H1 (cell line): ENCODE measurements at regions not wholly inside any gene's neighbourhood (a gene's known extent, or its start where the extent isn't known, plus 50 kb on each side); places are given as distances from the start of the nearest gene placed in this dataset.

ENCODE experiments used
- CTCF ChIA-PET: fragments of 300-600 bp; sonication (Branson Sonifier 250); formaldehyde crosslinking; loops from one replicate; lab custom pipeline; 2021; ENCODE audit not compliant: partially characterized antibody; lab: Charles Lee
- POLR2A ChIA-PET: fragments of 300-600 bp; sonication (Branson Sonifier 250); formaldehyde crosslinking; loops from one replicate; lab custom pipeline; 2021; ENCODE audit warnings: inconsistent platforms; ENCODE audit not compliant: partially characterized antibody; lab: Charles Lee
- DNase-seq, 2 experiments: peaks; one replicate each; pipeline versions ENCODE4 v3.0.0 to v3.0.0-alpha.2; 2010 to 2022; ENCODE audit warnings: low spot score in 2 of 2, low read depth in 1 of 2, mixed read lengths in 1 of 2
- FAIRE-seq: peaks from 2 replicates; lab custom pipeline; 2011; peaks lifted over from hg19 to GRCh38; lab: Jason Lieb, UNC
- H2AFZ ChIP-seq: 2 replicates; pipeline ENCODE4 v1.8.1; 2012; ENCODE audit warnings: low read length, inconsistent platforms
- H2AK5ac ChIP-seq: 2 replicates; pipeline ENCODE4 v1.6.1; 2013; ENCODE audit warnings: low read depth, low read length
- H2BK120ac ChIP-seq: replicated peaks from 2 replicates; pipeline ENCODE3; 2013; ENCODE audit warnings: low read depth, low read length, inconsistent platforms
- H2BK12ac ChIP-seq: 2 replicates; pipeline ENCODE4 v1.6.1; 2013; ENCODE audit warnings: low read depth, low read length
- H2BK15ac ChIP-seq: 2 replicates; pipeline ENCODE4 v1.6.1; 2013; ENCODE audit warnings: low read length
- H2BK20ac ChIP-seq: 2 replicates; pipeline ENCODE4 v1.6.1; 2013; ENCODE audit warnings: low read length
- H2BK5ac ChIP-seq: 2 replicates; pipeline ENCODE4 v1.6.1; 2013; ENCODE audit warnings: low read depth, low read length
- H3K14ac ChIP-seq: 2 replicates; pipeline ENCODE4 v1.6.1; 2013; ENCODE audit warnings: inconsistent platforms; ENCODE audit not compliant: insufficient read length
- H3K18ac ChIP-seq: 2 replicates; pipeline ENCODE4 v1.6.1; 2013; ENCODE audit warnings: low read length; ENCODE audit errors: extremely low read depth
- H3K23ac ChIP-seq: 2 replicates; pipeline ENCODE4 v1.6.1; 2013; ENCODE audit warnings: inconsistent platforms; ENCODE audit not compliant: insufficient read length
- H3K23me2 ChIP-seq: 2 replicates; pipeline ENCODE4 v1.6.1; 2013; ENCODE audit warnings: low read depth, low read length
- H3K27ac ChIP-seq: 2 replicates; pipeline ENCODE4 v1.6.1; 2011; ENCODE audit warnings: low read depth, low read length, inconsistent platforms
- H3K27me3 ChIP-seq, 4 experiments: replicated peaks in 1 of 4; 1 replicate in 1 of 4; 2 replicates in 3 of 4; pipeline versions ENCODE4 v1.6.1 to v1.8.1; 2011 to 2013; ENCODE audit warnings: low read length in 3 of 4, mild to moderate bottlenecking in 3 of 4, inconsistent platforms in 2 of 4, mixed read lengths in 2 of 4, moderate library complexity in 1 of 4; ENCODE audit not compliant: control insufficient read depth in 3 of 4, insufficient read depth in 3 of 4; ENCODE audit errors: extremely low read depth in 1 of 4
- H3K36me3 ChIP-seq, 4 experiments: 2 replicates each; pipeline versions ENCODE4 v1.6.1 to v1.8.1; 2011 to 2013; ENCODE audit warnings: mild to moderate bottlenecking in 4 of 4, low read length in 3 of 4, moderate library complexity in 2 of 4, control low read depth in 1 of 4, inconsistent platforms in 1 of 4; ENCODE audit not compliant: insufficient read depth in 4 of 4, control insufficient read depth in 2 of 4
- H3K4ac ChIP-seq: replicated peaks from 2 replicates; pipeline ENCODE3; 2013; ENCODE audit warnings: low read length, low read depth, mixed read lengths, inconsistent platforms; ENCODE audit not compliant: insufficient read length
- H3K4me1 ChIP-seq, 4 experiments: replicated peaks in 1 of 4; 1 replicate in 1 of 4; 2 replicates in 3 of 4; pipeline versions ENCODE4 v1.6.1 to v1.8.1; 2011 to 2013; ENCODE audit warnings: low read length in 3 of 4, inconsistent platforms in 2 of 4, mixed read lengths in 1 of 4; ENCODE audit not compliant: insufficient read depth in 4 of 4, control insufficient read depth in 3 of 4
- H3K4me2 ChIP-seq, 2 experiments: 2 replicates each; pipeline versions ENCODE4 v1.6.1 to v1.8.1; 2011 to 2013; ENCODE audit warnings: low read depth in 2 of 2, low read length in 2 of 2, control low read depth in 1 of 2, inconsistent platforms in 1 of 2, mild to moderate bottlenecking in 1 of 2; ENCODE audit not compliant: insufficient read depth in 1 of 2
- H3K4me3 ChIP-seq, 4 experiments: fragments of 200-600, 300-600 bp in 1 of 4; sonication (generic), shearing (Covaris generic), sonication (Bioruptor Twin) in 1 of 4; 2 replicates each; pipeline versions ENCODE4 v1.5.1 to v1.8.1; 2011 to 2016; ENCODE audit warnings: low read length in 4 of 4, low read depth in 3 of 4, control low read depth in 2 of 4, inconsistent platforms in 2 of 4, mild to moderate bottlenecking in 2 of 4, mixed read lengths in 1 of 4, moderate library complexity in 1 of 4; ENCODE audit not compliant: insufficient read depth in 2 of 4; ENCODE audit errors: extremely low read depth in 1 of 4
- H3K56ac ChIP-seq: replicated peaks from 2 replicates; pipeline ENCODE3; 2013; ENCODE audit warnings: low read depth, mild to moderate bottlenecking, mixed read lengths, low read length, inconsistent platforms; ENCODE audit not compliant: insufficient read length
- H3K79me1 ChIP-seq: 2 replicates; pipeline ENCODE4 v1.6.1; 2013; ENCODE audit warnings: low read depth, low read length, control low read depth
- H3K79me2 ChIP-seq, 2 experiments: 2 replicates each; pipeline versions ENCODE4 v1.6.1 to v1.8.1; 2012 to 2013; ENCODE audit warnings: low read length in 2 of 2, mild to moderate bottlenecking in 2 of 2, inconsistent platforms in 1 of 2; ENCODE audit not compliant: insufficient read depth in 2 of 2, control insufficient read depth in 1 of 2
- H3K9ac ChIP-seq, 4 experiments: replicated peaks in 1 of 4; 1 replicate in 1 of 4; 2 replicates in 3 of 4; pipeline versions ENCODE4 v1.6.1 to v1.8.1; 2011 to 2013; ENCODE audit warnings: low read depth in 3 of 4, low read length in 3 of 4, control low read depth in 2 of 4, mild to moderate bottlenecking in 2 of 4, moderate library complexity in 2 of 4, inconsistent platforms in 1 of 4; ENCODE audit errors: extremely low read depth in 1 of 4
- H3K9me3 ChIP-seq, 2 experiments: 2 replicates each; pipeline versions ENCODE4 v1.6.1 to v1.8.1; 2012 to 2013; ENCODE audit warnings: mild to moderate bottlenecking in 2 of 2, moderate library complexity in 2 of 2, control low read depth in 1 of 2, inconsistent platforms in 1 of 2, low read depth in 1 of 2, low read length in 1 of 2, mixed read lengths in 1 of 2; ENCODE audit not compliant: insufficient read depth in 2 of 2
- H4K20me1 ChIP-seq, 2 experiments: replicated peaks in 1 of 2; 2 replicates each; pipeline versions ENCODE3 to v1.8.1; 2011 to 2013; ENCODE audit warnings: inconsistent platforms in 2 of 2, low read length in 2 of 2, mild to moderate bottlenecking in 1 of 2; ENCODE audit not compliant: insufficient read depth in 2 of 2, control insufficient read depth in 1 of 2
- H4K5ac ChIP-seq: 2 replicates; pipeline ENCODE4 v1.6.1; 2013; ENCODE audit warnings: low read length, low read depth, mixed read lengths, inconsistent platforms; ENCODE audit not compliant: insufficient read length
- H4K8ac ChIP-seq: 2 replicates; pipeline ENCODE4 v1.8.0; 2013; ENCODE audit warnings: mild to moderate bottlenecking, moderate library complexity, low read length, inconsistent platforms; ENCODE audit not compliant: insufficient read depth; ENCODE audit errors: extremely low read depth
- H4K91ac ChIP-seq: replicated peaks from 2 replicates; pipeline ENCODE3; 2013; ENCODE audit warnings: low read length, mixed read lengths, inconsistent platforms; ENCODE audit not compliant: insufficient read length
- CTBP2 ChIP-seq: IDR thresholded peaks from 2 replicates; pipeline ENCODE4 v1.7.0; 2011; ENCODE audit warnings: borderline replicate concordance, mild to moderate bottlenecking, moderate library complexity, mixed read lengths, low read length; ENCODE audit not compliant: insufficient read depth, insufficient read length
- JUN ChIP-seq: IDR thresholded peaks from 2 replicates; pipeline ENCODE4 v1.6.1; 2011; ENCODE audit warnings: low read depth, mild to moderate bottlenecking, improper control_type of control experiment, low read length
- JUND ChIP-seq: IDR thresholded peaks from 2 replicates; pipeline ENCODE4 v1.6.1; 2011; ENCODE audit warnings: mild to moderate bottlenecking, improper control_type of control experiment, low read length
- KDM4A ChIP-seq: IDR thresholded peaks from one replicate; pipeline ENCODE4 v1.7.1; 2012; ENCODE audit warnings: low read depth, mild to moderate bottlenecking, moderate library complexity, low read length, inconsistent platforms; ENCODE audit not compliant: severe bottlenecking
- NRF1 ChIP-seq: IDR thresholded peaks from 2 replicates; pipeline ENCODE4 v1.6.1; 2011; ENCODE audit warnings: mild to moderate bottlenecking, low read depth, low read length, improper control_type of control experiment
- PHF8 ChIP-seq: fragments of 200-600 bp; sonication (generic); conservative IDR thresholded peaks from 2 replicates; pipeline ENCODE4 v1.7.1; 2012; ENCODE audit warnings: low read depth, mild to moderate bottlenecking, inconsistent platforms, low read length, moderate library complexity
- POLR2A ChIP-seq, 2 experiments: IDR thresholded peaks; 1 replicate in 1 of 2; 2 replicates in 1 of 2; pipeline ENCODE4 v1.6.1; 2011; ENCODE audit warnings: low read depth in 2 of 2, low read length in 2 of 2, mild to moderate bottlenecking in 2 of 2; ENCODE audit errors: control extremely low read depth in 1 of 2
- POLR2AphosphoS5 ChIP-seq: IDR thresholded peaks from 2 replicates; pipeline ENCODE4 v1.6.1; 2011; ENCODE audit warnings: low read depth, low read length
- POU5F1 ChIP-seq: IDR thresholded peaks from 2 replicates; pipeline ENCODE4 v1.6.1; 2011; ENCODE audit warnings: low read depth, mild to moderate bottlenecking, low read length, moderate library complexity
- RBBP5 ChIP-seq: IDR thresholded peaks from 2 replicates; pipeline ENCODE4 v1.7.1; 2012; ENCODE audit warnings: low read depth, mild to moderate bottlenecking, inconsistent platforms, low read length, moderate library complexity, borderline replicate concordance
- SIRT6 ChIP-seq: IDR thresholded peaks from one replicate; pipeline ENCODE4 v1.7.1; 2012; ENCODE audit warnings: low read length, inconsistent platforms
- SP2 ChIP-seq: IDR thresholded peaks from 2 replicates; pipeline ENCODE4 v1.6.1; 2012; ENCODE audit warnings: mild to moderate bottlenecking, low read length, inconsistent platforms
- WGBS, 2 experiments: shearing (Covaris generic) in 1 of 2; methylation state at CpG; one replicate each; pipeline versions ENCODE4 v1.1.6 to v1.1.7; 2013 to 2015; ENCODE audit warnings: low lambda C conversion rate in 2 of 2, mixed read lengths in 2 of 2, inconsistent platforms in 1 of 2, low coverage in 1 of 2, missing lambda C conversion rate in 1 of 2; ENCODE audit not compliant: insufficient replicate concordance in 2 of 2, insufficient coverage in 1 of 2, insufficient read length in 1 of 2; ENCODE audit errors: extremely low coverage in 1 of 2, missing lambda C conversion rate in 1 of 2; 5-methylcytosine and 5-hydroxymethylcytosine counted together
- TF ChIP-seq, protein P1 (sequence below), 3 experiments: IDR thresholded peaks; 1 replicate in 2 of 3; 2 replicates in 1 of 3; pipeline versions ENCODE4 v1.5.1 to v1.6.1; 2011; ENCODE audit warnings: low read length in 3 of 3, mild to moderate bottlenecking in 3 of 3, inconsistent platforms in 2 of 3, low read depth in 1 of 3, moderate library complexity in 1 of 3; ENCODE audit not compliant: insufficient read depth in 1 of 3; ENCODE audit errors: control extremely low read depth in 1 of 3

GRCh38 chr2:8039732-8040131 is 642.1 kb upstream of the ID2 start:
- CTCF ChIA-PET = interaction anchor here (0.6 kb wide), 1 partner anchor 14 kb away, joined by 3 read pairs; no protein-coding TSS in a partner anchor
- H4K5ac ChIP-seq = no peak overlapping the region
- H3K4me1 ChIP-seq = no peaks in the 10 kb centered on the region
- POLR2A ChIA-PET = interaction anchor here (1.2 kb wide), 1 partner anchor 23 kb away, joined by 3 read pairs; no protein-coding TSS in a partner anchor
- H3K79me1 ChIP-seq = no peaks in the 10 kb centered on the region
- no peak overlapping the region for H3K4me3 ChIP-seq
- FAIRE-seq (no peak), DNase-seq (no peak)
- no peak overlapping the region for H4K91ac ChIP-seq
- H3K23me2 ChIP-seq = no peaks in the 10 kb centered on the region
- no peak overlapping the region for H3K27ac ChIP-seq
- no peak overlapping the region for H3K14ac ChIP-seq
- no peaks in the 10 kb centered on the region for H4K20me1 ChIP-seq
- H3K9me3 ChIP-seq = peaks cover 3% of the 10 kb centered on the region in 2 experiments; a peak in 2 of 4 replicates
- H2BK5ac ChIP-seq = no peak overlapping the region
- H3K56ac ChIP-seq = no peak overlapping the region
- no peak overlapping the region for H2AFZ ChIP-seq
- no peak overlapping the region for H2BK20ac ChIP-seq
- no peak overlapping the region for H3K4me2 ChIP-seq
- H2BK15ac ChIP-seq = no peak overlapping the region
- no peak overlapping the region for H2BK12ac ChIP-seq
- H2BK120ac ChIP-seq = no peak overlapping the region
- 89% methylated on average over 2 of the region's 2 CpGs; no CpG with 5 or more reads in 1 of the 2 experiments for WGBS, 2 experiments
- H3K36me3 ChIP-seq = no peaks in the 10 kb centered on the region
- no peak overlapping the region for H3K23ac ChIP-seq
- no peak overlapping the region for H3K9ac ChIP-seq
- no peaks in the 10 kb centered on the region for H3K79me2 ChIP-seq
- no peak overlapping the region for H2AK5ac ChIP-seq
- H3K4ac ChIP-seq = no peak overlapping the region
- peaks cover 0 to 1% (median 0%) of the 10 kb centered on the region in 4 experiments; a peak in 1 of 7 replicates for H3K27me3 ChIP-seq
- no peak overlapping the region for H3K18ac ChIP-seq
- no peak overlapping the region for H4K8ac ChIP-seq
- TF ChIP-seq POLR2A (IDR thresholded peaks at IDR 0.05; ENCODE audit: control extremely low read depth in 1 of 2, low read depth in 2 of 2, low read length in 2 of 2) (no peak), RBBP5 (no peak), JUN (no peak), JUND (no peak), POU5F1 (no peak), KDM4A (no peak), PHF8 (no peak), SIRT6 (no peak), POLR2AphosphoS5 (no peak), NRF1 (no peak), CTBP2 (no peak), SP2 (no peak)
- TF ChIP-seq, protein P1, sequence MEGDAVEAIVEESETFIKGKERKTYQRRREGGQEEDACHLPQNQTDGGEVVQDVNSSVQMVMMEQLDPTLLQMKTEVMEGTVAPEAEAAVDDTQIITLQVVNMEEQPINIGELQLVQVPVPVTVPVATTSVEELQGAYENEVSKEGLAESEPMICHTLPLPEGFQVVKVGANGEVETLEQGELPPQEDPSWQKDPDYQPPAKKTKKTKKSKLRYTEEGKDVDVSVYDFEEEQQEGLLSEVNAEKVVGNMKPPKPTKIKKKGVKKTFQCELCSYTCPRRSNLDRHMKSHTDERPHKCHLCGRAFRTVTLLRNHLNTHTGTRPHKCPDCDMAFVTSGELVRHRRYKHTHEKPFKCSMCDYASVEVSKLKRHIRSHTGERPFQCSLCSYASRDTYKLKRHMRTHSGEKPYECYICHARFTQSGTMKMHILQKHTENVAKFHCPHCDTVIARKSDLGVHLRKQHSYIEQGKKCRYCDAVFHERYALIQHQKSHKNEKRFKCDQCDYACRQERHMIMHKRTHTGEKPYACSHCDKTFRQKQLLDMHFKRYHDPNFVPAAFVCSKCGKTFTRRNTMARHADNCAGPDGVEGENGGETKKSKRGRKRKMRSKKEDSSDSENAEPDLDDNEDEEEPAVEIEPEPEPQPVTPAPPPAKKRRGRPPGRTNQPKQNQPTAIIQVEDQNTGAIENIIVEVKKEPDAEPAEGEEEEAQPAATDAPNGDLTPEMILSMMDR (IDR thresholded peaks at IDR 0.05; ENCODE audit: control extremely low read depth in 1 of 3, insufficient read depth in 1 of 3, low read depth in 1 of 3, low read length in 3 of 3) = no peak
